Stimulated activated CD8-positive, alpha-beta memory T cell treated with anti-CD3 and anti-CD28 coated beads, Interleukin-15, amount 100 ng/mL, for 24 hours (primary cell): ENCODE measurements at regions not wholly inside any gene's neighbourhood (a gene's known extent, or its start where the extent isn't known, plus 50 kb on each side); places are given as distances from the start of the nearest gene placed in this dataset.

Experiments
- DNase-seq: peaks from one replicate; pipeline ENCODE4 v3.0.0-alpha.2; 2020; ENCODE audit warnings: low read depth

- no peak for DNase-seq
Observed at GRCh38 chr5:124647352-124647751, 99.1 kb downstream of the ZNF608 start.

- no peak for DNase-seq
Observed at GRCh38 chr5:124645396-124645795, 101.0 kb downstream of the ZNF608 start.

GRCh38 chr5:124644582-124644981 is 101.9 kb downstream of the ZNF608 start:
- DNase-seq: no peak

GRCh38 chr5:124644138-124644537 is 102.3 kb downstream of the ZNF608 start:
- no peak for DNase-seq

GRCh38 chr5:124643336-124643735 is 103.1 kb downstream of the ZNF608 start:
- no peak for DNase-seq

- DNase-seq: no peak
Observed at GRCh38 chr5:124642151-124642550, 104.3 kb downstream of the ZNF608 start.

GRCh38 chr5:124641154-124641792 is 105.2 kb downstream of the ZNF608 start:
- no peak for DNase-seq

- DNase-seq: no peak
Observed at GRCh38 chr5:124639095-124639665, 107.3 kb downstream of the ZNF608 start.

GRCh38 chr5:124637011-124637410 is 109.4 kb downstream of the ZNF608 start:
- DNase-seq: no peak

- DNase-seq: no peak
Observed at GRCh38 chr5:124634741-124635323, 111.6 kb downstream of the ZNF608 start.

GRCh38 chr5:124634228-124634739 is 112.2 kb downstream of the ZNF608 start:
- no peak for DNase-seq

- no peak for DNase-seq
Observed at GRCh38 chr5:124633209-124633608, 113.2 kb downstream of the ZNF608 start.

GRCh38 chr5:124631874-124632550 is 114.4 kb downstream of the ZNF608 start:
- no peak for DNase-seq

GRCh38 chr5:124630767-124631704 is 115.4 kb downstream of the ZNF608 start:
- DNase-seq: no peak

GRCh38 chr5:124628721-124629596 is 117.5 kb downstream of the ZNF608 start:
- DNase-seq: no peak

GRCh38 chr5:124627815-124628595 is 118.4 kb downstream of the ZNF608 start:
- no peak for DNase-seq

- no peak for DNase-seq
Observed at GRCh38 chr5:124626053-124626452, 120.4 kb downstream of the ZNF608 start.

- DNase-seq: no peak
Observed at GRCh38 chr5:124623265-124623664, 123.2 kb downstream of the ZNF608 start.

GRCh38 chr5:124622851-124623250 is 123.6 kb downstream of the ZNF608 start:
- DNase-seq: no peak

GRCh38 chr5:124621279-124621678 is 125.2 kb downstream of the ZNF608 start:
- no peak for DNase-seq
